ENCODE measurements at regions not wholly inside any gene's neighbourhood (a gene's known extent, or its start where the extent isn't known, plus 50 kb on each side); places are given as distances from the start of the nearest gene placed in this dataset.

DNA sequence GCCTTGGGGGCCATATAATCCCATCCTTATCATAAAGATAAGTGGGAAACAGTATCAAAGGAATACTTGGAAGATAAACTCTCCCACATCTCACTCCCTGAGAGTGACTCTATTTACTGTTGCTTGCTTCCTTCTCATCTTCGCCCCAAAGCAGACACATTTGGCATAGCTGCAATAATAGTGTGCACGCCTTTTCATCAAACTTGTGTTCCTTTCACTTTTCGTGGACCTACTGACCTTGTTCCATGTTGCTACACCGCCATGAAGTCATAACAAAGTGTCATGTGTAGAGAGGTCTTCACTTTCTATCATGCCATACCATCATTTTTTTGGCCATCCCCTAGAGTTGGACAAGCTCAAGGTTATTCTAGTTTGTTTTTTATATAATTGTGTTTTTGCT, 200.0 kb upstream of the MSX2 start (continued):
- TF ChIP-seq, protein P1, sequence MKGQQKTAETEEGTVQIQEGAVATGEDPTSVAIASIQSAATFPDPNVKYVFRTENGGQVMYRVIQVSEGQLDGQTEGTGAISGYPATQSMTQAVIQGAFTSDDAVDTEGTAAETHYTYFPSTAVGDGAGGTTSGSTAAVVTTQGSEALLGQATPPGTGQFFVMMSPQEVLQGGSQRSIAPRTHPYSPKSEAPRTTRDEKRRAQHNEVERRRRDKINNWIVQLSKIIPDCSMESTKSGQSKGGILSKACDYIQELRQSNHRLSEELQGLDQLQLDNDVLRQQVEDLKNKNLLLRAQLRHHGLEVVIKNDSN (IDR thresholded peaks at IDR 0.05; ENCODE audit: borderline replicate concordance, extremely low read length, insufficient read depth, low read depth, low read length) = no peak

DNA sequence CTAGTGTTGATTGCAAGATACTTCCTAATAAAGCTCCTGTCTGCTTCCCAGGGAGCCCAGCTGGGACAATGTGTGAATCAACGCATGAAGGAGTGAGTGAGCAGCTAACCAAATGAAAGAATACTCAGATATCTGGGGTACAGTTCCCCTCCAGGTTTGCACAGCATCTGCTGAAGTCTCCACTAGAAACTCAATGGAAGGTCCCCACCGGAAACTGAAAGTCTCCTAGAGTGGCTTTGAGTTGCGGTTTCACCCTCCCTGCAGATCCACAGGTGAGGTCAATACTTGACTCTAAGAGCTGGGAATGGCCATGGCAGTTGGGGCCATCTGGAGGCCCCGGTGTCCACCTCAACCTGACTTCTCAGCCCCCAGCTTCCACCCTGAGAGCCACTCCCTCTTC, 198.2 kb upstream of the MSX2 start:
- POLR2A ChIA-PET = no interaction called here
- DNase-seq (ENCODE audit: low read depth, low spot score) = no peak
- CTCF ChIA-PET = no interaction called here
- Histone ChIP-seq H3K4me1 (ENCODE audit: control insufficient read depth, insufficient read depth, low read length) (no peaks in the 10 kb centered on the region), H3K4me3 (no peak overlapping the region), H3K79me2 (ENCODE audit: control insufficient read depth, insufficient read depth, low read length) (no peaks in the 10 kb centered on the region), H3K4me2 (ENCODE audit: control insufficient read depth, insufficient read depth) (no peak overlapping the region), H3K36me3 (ENCODE audit: control insufficient read depth in 2 of 2, insufficient read depth in 2 of 2, low read length in 1 of 2) (no peaks in the 10 kb centered on the region), H4K20me1 (ENCODE audit: control insufficient read depth, insufficient read depth) (no peaks in the 10 kb centered on the region), H3K27ac (ENCODE audit: control insufficient read depth, insufficient read depth) (no peak overlapping the region), H3K9ac (ENCODE audit: control insufficient read depth, insufficient read depth, low read length) (no peak overlapping the region), H3K9me3 (replicated peaks; ENCODE audit: control insufficient read depth, insufficient read depth, low read length) (no peaks in the 10 kb centered on the region), H3K27me3 (replicated peaks in 1 of 2; ENCODE audit: control insufficient read depth in 2 of 2, insufficient read depth in 2 of 2, low read length in 1 of 2) (no peaks in the 10 kb centered on the region), H2AFZ (ENCODE audit: control insufficient read depth, low read depth, low read length) (no peak overlapping the region)
- no peak for FAIRE-seq
- intact Hi-C loops (cut with micrococcal nuclease; ENCODE audit: unreplicated experiment) (no loop called here), in situ Hi-C loops (cut with MboI) (no loop called here)
- no peak for TF ChIP-seq SREBF1 (IDR thresholded peaks at IDR 0.05; ENCODE audit: low read length)
- TF ChIP-seq HDGF (IDR thresholded peaks at IDR 0.05) = no peak
- TF ChIP-seq POLR2AphosphoS5 (IDR thresholded peaks at IDR 0.05; ENCODE audit: low read length) = no peak
- no peak for TF ChIP-seq SMARCA5 (IDR thresholded peaks at IDR 0.05)
- no peak for TF ChIP-seq MEF2A (IDR thresholded peaks at IDR 0.05; ENCODE audit: insufficient read depth, low read depth, low read length)
- no TSS peak for BruUV-seq (replicated peaks)
- RAD21 ChIA-PET (ENCODE audit: unreplicated experiment) = no interaction called here
- SMC1A ChIA-PET (ENCODE audit: uncharacterized antibody, unreplicated experiment) = no interaction called here
- 51% methylated on average over 4 of the region's 4 CpGs for WGBS (ENCODE audit: insufficient coverage, insufficient replicate concordance, low lambda C conversion rate, missing lambda C conversion rate)
- no peak for ATAC-seq

DNA sequence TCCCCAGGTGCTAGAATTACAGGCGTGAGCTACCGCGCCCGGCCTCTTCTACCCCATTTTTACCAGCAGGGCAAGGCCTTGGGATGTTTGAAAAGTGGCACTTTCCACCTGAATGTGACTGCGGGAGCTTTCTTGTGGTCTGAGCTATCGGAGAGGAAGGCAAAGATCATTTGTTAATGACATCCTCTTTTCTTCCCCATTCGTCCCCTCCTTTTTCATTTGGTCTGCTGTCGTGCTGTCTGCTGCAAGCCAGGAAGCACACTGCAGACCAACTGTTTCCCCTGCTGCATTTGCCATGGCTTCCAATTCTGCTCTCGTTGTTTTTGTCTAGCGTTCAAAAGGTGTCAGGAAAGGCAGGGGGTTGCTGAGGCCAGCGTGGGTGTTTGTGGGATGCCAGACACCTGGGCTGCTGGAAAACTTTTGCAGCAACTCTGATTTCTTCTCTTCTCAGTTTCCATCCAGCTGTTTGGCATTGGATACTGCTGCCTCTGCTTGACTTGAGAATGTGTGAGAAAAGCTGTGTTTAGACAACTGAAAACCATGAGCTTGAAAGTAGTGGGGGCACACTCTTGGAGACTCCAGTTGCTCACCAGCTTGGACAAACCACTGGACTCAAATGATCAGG, 196.4 kb upstream of the MSX2 start:
- BruUV-seq (replicated peaks) = no TSS peak
- 29% methylated on average over 11 of the region's 11 CpGs for WGBS (ENCODE audit: insufficient coverage, insufficient replicate concordance, low lambda C conversion rate, missing lambda C conversion rate)
- no peaks in the 10 kb centered on the region for H3K79me2 ChIP-seq (ENCODE audit: control insufficient read depth, insufficient read depth, low read length)
- ATAC-seq (no peak), DNase-seq (ENCODE audit: low read depth, low spot score) (no peak), FAIRE-seq (no peak)
- no peak overlapping the region for H3K9ac ChIP-seq (ENCODE audit: control insufficient read depth, insufficient read depth, low read length)
- H4K20me1 ChIP-seq (ENCODE audit: control insufficient read depth, insufficient read depth) = no peaks in the 10 kb centered on the region
- no peaks in the 10 kb centered on the region for H3K9me3 ChIP-seq (replicated peaks; ENCODE audit: control insufficient read depth, insufficient read depth, low read length)
- ChIA-PET CTCF (no interaction called here), RAD21 (ENCODE audit: unreplicated experiment) (no interaction called here), SMC1A (ENCODE audit: uncharacterized antibody, unreplicated experiment) (no interaction called here), POLR2A (no interaction called here)
- no peak overlapping the region for H3K4me3 ChIP-seq
- H3K4me1 ChIP-seq (ENCODE audit: control insufficient read depth, insufficient read depth, low read length) = no peaks in the 10 kb centered on the region
- H3K36me3 ChIP-seq (ENCODE audit: control insufficient read depth in 2 of 2, insufficient read depth in 2 of 2, low read length in 1 of 2) = no peaks in the 10 kb centered on the region
- no peaks in the 10 kb centered on the region; a peak in 1 of 4 replicates for H3K27me3 ChIP-seq (replicated peaks in 1 of 2; ENCODE audit: control insufficient read depth in 2 of 2, insufficient read depth in 2 of 2, low read length in 1 of 2)
- no peak overlapping the region for H3K27ac ChIP-seq (ENCODE audit: control insufficient read depth, insufficient read depth)
- no peak overlapping the region for H3K4me2 ChIP-seq (ENCODE audit: control insufficient read depth, insufficient read depth)
- in situ Hi-C loops (cut with MboI) = no loop called here
- intact Hi-C loops (cut with micrococcal nuclease; ENCODE audit: unreplicated experiment) = no loop called here
- H2AFZ ChIP-seq (ENCODE audit: control insufficient read depth, low read depth, low read length) = no peak overlapping the region
- TF ChIP-seq BMI1 (IDR thresholded peaks at IDR 0.05; ENCODE audit: borderline replicate concordance) (no peak), EP300 (IDR thresholded peaks at IDR 0.05; ENCODE audit: borderline replicate concordance in 1 of 2, control insufficient read depth in 1 of 2, low read depth in 2 of 2, low read length in 2 of 2) (no peak), FOXM1 (IDR thresholded peaks at IDR 0.05; ENCODE audit: low read depth, low read length) (no peak), ZSCAN29 (IDR thresholded peaks at IDR 0.05) (no peak), RCOR1 (conservative IDR thresholded peaks at IDR 0.05; ENCODE audit: low read depth, low read length) (no peak), SMAD5 (IDR thresholded peaks at IDR 0.05; ENCODE audit: low read depth) (no peak), RBBP5 (conservative IDR thresholded peaks at IDR 0.05) (no peak), YY1 (IDR thresholded peaks at IDR 0.05; ENCODE audit: low read depth, low read length) (no peak)
- TF ChIP-seq, protein P2, sequence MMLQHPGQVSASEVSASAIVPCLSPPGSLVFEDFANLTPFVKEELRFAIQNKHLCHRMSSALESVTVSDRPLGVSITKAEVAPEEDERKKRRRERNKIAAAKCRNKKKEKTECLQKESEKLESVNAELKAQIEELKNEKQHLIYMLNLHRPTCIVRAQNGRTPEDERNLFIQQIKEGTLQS (IDR thresholded peaks at IDR 0.05; ENCODE audit: borderline replicate concordance, extremely low read depth, low read depth, low read length) = no peak
- TF ChIP-seq, protein P3, sequence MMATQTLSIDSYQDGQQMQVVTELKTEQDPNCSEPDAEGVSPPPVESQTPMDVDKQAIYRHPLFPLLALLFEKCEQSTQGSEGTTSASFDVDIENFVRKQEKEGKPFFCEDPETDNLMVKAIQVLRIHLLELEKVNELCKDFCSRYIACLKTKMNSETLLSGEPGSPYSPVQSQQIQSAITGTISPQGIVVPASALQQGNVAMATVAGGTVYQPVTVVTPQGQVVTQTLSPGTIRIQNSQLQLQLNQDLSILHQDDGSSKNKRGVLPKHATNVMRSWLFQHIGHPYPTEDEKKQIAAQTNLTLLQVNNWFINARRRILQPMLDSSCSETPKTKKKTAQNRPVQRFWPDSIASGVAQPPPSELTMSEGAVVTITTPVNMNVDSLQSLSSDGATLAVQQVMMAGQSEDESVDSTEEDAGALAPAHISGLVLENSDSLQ (IDR thresholded peaks at IDR 0.05) = no peak

Data from GM12878 (cell line).